Osteocyte (in vitro differentiated cells): ENCODE measurements at regions not wholly inside any gene's neighbourhood (a gene's known extent, or its start where the extent isn't known, plus 50 kb on each side); places are given as distances from the start of the nearest gene placed in this dataset.

Experiments
- DNase-seq: peaks from one replicate; pipeline ENCODE4 v3.0.0; 2021; ENCODE audit warnings: mixed read lengths; ENCODE audit not compliant: unreplicated experiment; ENCODE audit errors: extremely low spot score
- H3K27ac Mint-ChIP-seq: one replicate; pipeline ENCODE4 v1.8.0; 2021; ENCODE audit warnings: mild to moderate bottlenecking, mixed read lengths; ENCODE audit not compliant: unreplicated experiment
- H3K27me3 Mint-ChIP-seq: one replicate; pipeline ENCODE4 v1.8.0; 2021; ENCODE audit warnings: mixed read lengths; ENCODE audit not compliant: unreplicated experiment
- H3K36me3 Mint-ChIP-seq: one replicate; pipeline ENCODE4 v1.8.0; 2021; ENCODE audit warnings: mixed read lengths; ENCODE audit not compliant: unreplicated experiment
- H3K4me1 Mint-ChIP-seq: one replicate; pipeline ENCODE4 v1.8.0; 2021; ENCODE audit warnings: mixed read lengths; ENCODE audit not compliant: unreplicated experiment
- H3K4me3 Mint-ChIP-seq: one replicate; pipeline ENCODE4 v1.8.0; 2021; ENCODE audit warnings: mild to moderate bottlenecking, moderate library complexity, mixed read lengths; ENCODE audit not compliant: unreplicated experiment
- H3K9me3 Mint-ChIP-seq: one replicate; pipeline ENCODE4 v1.8.0; 2021; ENCODE audit warnings: mixed read lengths; ENCODE audit not compliant: unreplicated experiment
- TF ChIP-seq, protein P1 (sequence below): fragments of 200-600 bp; sonication (generic); IDR thresholded peaks from 2 replicates; pipeline ENCODE4 v1.5.0; 2021; ENCODE audit warnings: antibody characterized with exemption, mild to moderate bottlenecking, moderate library complexity

DNA sequence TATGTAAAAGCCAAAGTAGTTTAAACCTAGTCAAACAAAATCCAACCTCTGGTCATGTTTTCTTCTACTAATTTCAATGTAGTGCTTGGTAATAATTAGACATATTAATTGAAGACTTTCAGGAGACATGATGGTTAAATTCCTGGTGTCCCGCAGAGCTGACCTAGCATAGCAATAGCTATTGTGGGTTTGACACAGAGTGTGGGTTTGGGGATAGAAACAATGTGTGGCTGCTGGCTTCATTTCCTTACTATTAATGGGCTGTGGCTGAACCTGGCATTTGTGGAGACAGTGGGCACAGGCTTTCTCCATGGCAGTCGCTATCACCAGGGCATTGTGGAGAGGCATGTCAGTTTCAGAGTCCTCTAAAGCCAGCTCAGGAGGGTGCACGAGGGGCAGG is 54.1 kb upstream of the GGTLC1 start:
- Mint-ChIP-seq H3K9me3 (no peaks in the 10 kb centered on the region), H3K4me3 (no peak overlapping the region), H3K27ac (no peak overlapping the region), H3K27me3 (no peaks in the 10 kb centered on the region), H3K4me1 (no peaks in the 10 kb centered on the region), H3K36me3 (no peaks in the 10 kb centered on the region)
- TF ChIP-seq, protein P1, sequence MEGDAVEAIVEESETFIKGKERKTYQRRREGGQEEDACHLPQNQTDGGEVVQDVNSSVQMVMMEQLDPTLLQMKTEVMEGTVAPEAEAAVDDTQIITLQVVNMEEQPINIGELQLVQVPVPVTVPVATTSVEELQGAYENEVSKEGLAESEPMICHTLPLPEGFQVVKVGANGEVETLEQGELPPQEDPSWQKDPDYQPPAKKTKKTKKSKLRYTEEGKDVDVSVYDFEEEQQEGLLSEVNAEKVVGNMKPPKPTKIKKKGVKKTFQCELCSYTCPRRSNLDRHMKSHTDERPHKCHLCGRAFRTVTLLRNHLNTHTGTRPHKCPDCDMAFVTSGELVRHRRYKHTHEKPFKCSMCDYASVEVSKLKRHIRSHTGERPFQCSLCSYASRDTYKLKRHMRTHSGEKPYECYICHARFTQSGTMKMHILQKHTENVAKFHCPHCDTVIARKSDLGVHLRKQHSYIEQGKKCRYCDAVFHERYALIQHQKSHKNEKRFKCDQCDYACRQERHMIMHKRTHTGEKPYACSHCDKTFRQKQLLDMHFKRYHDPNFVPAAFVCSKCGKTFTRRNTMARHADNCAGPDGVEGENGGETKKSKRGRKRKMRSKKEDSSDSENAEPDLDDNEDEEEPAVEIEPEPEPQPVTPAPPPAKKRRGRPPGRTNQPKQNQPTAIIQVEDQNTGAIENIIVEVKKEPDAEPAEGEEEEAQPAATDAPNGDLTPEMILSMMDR: no peak
- no peak for DNase-seq

DNA sequence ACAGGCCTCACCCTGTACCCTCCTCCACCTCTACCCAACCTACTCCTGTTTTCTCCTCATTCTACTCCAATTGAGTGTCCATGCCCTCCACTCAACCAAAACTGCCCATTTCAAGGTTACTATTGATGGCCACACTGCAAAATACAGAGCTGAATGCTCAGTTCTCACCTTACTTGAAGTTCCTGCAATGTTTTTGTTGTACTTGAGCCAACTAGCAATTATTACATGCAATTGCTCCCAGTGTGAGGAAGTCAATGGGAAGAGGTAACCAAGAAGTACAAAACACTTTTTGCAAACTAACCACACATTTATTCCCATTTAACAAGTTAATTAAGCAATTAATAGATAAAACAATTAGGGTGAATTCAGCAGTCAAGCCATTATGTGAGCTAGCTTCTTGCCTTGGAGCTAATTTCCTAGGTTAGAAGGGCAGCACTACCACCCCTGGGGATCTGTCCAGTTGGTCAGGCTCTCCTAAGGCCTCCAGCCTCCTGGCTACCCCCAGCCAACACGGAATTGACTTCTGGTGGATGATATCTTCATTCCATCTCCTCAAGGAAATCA is 52.4 kb upstream of the GGTLC1 start:
- DNase-seq: no peak
- Mint-ChIP-seq H3K27me3 (no peaks in the 10 kb centered on the region), H3K4me1 (no peaks in the 10 kb centered on the region), H3K4me3 (no peak overlapping the region), H3K9me3 (no peaks in the 10 kb centered on the region), H3K36me3 (no peaks in the 10 kb centered on the region), H3K27ac (no peak overlapping the region)
- TF ChIP-seq, protein P1: no peak

DNA sequence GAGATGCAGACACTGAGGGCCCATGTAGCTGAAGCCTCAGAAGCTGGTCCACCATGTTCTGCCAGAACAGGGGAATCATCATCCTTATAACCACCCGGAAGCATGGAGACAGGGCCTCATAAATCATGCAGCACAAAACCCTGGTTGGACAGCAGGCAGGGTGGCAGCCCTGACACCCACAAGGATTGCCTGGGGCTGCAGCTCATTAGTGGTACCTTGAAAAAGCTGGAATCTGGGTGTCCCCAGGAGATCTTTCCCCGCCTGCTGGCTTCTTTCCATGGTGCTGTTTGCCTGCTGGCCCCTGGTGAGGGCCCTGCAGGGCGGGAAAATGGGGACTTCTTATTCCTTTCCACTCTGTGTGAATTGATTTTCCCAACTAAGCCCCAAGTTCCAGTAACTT is 50.6 kb upstream of the GGTLC1 start:
- no peak overlapping the region for H3K4me3 Mint-ChIP-seq
- H3K27ac Mint-ChIP-seq: no peak overlapping the region
- no peaks in the 10 kb centered on the region for H3K36me3 Mint-ChIP-seq
- no peaks in the 10 kb centered on the region for H3K4me1 Mint-ChIP-seq
- DNase-seq: no peak
- TF ChIP-seq, protein P1: no peak
- no peaks in the 10 kb centered on the region for H3K27me3 Mint-ChIP-seq
- H3K9me3 Mint-ChIP-seq: no peaks in the 10 kb centered on the region
